Stomach (tissue), 4 donors: ENCODE measurements at regions not wholly inside any gene's neighbourhood (a gene's known extent, or its start where the extent isn't known, plus 50 kb on each side); places are given as distances from the start of the nearest gene placed in this dataset.

Experiments
- CTCF ChIP-seq, 7 experiments: fragments of 450-650 bp in 4 of 7; fragments of 200-600 bp in 3 of 7; sonication (generic) in 3 of 7; IDR thresholded peaks; one replicate each; pipeline ENCODE4 v1.5.1; 2016 to 2019; ENCODE audit warnings: antibody characterized with exemption in 7 of 7, control low read depth in 2 of 7, mild to moderate bottlenecking in 1 of 7
- EP300 ChIP-seq: sonication (generic); formaldehyde crosslinking; IDR thresholded peaks from one replicate; pipeline ENCODE4 v1.6.1; 2017; ENCODE audit warnings: antibody characterized with exemption
- POLR2A ChIP-seq, 4 donors: fragments of 450-650 bp; IDR thresholded peaks; one replicate each; pipeline ENCODE4 v1.6.1; 2016; ENCODE audit warnings: antibody characterized with exemption in 4 of 4, control low read depth in 2 of 4, mild to moderate bottlenecking in 1 of 4, moderate library complexity in 1 of 4
- POLR2AphosphoS5 ChIP-seq, 3 donors: sonication (generic); formaldehyde crosslinking; IDR thresholded peaks; one replicate each; pipeline ENCODE4 v1.6.1; 2016; ENCODE audit warnings: antibody characterized with exemption in 3 of 3

GRCh38 chr6:141264101-141264500 lies 868.6 kb upstream of the GJE1 start:
- TF ChIP-seq CTCF (IDR thresholded peaks at IDR 0.05), result no peak
- TF ChIP-seq POLR2AphosphoS5 (IDR thresholded peaks at IDR 0.05), result no peak
- no peak for TF ChIP-seq POLR2A (IDR thresholded peaks at IDR 0.05)
- no peak for TF ChIP-seq EP300
